Activated naive CD4-positive, alpha-beta T cell treated with anti-CD3 and anti-CD28 coated beads, Interleukin-2, amount 50 U/mL, for 72 hours (primary cell): ENCODE measurements at regions not wholly inside any gene's neighbourhood (a gene's known extent, or its start where the extent isn't known, plus 50 kb on each side); places are given as distances from the start of the nearest gene placed in this dataset.
"Not testable (repeated sequence)": the region's sequence is repeated elsewhere in the genome, so short reads cannot be mapped to it uniquely, and the experiment has no call there.

Experiments
- ATAC-seq, 2 donors: fragments of 150-1000 bp; cut with Tn5 transposase; 2 replicates each; pipeline ENCODE4 v1.10.0; 2021; ENCODE audit warnings: mild to moderate bottlenecking in 2 of 2, moderate library complexity in 2 of 2
- DNase-seq, 2 donors: peaks; one replicate each; pipeline ENCODE4 v3.0.0; 2021 to 2022; ENCODE audit warnings: low spot score in 2 of 2
- H3K27ac Mint-ChIP-seq, 2 donors: one replicate each; pipeline ENCODE4 v1.8.0; 2022; ENCODE audit warnings: mild to moderate bottlenecking in 2 of 2, mixed read lengths in 2 of 2
- H3K36me3 Mint-ChIP-seq, 2 donors: one replicate each; pipeline ENCODE4 v1.8.0; 2022; ENCODE audit warnings: mixed read lengths in 2 of 2
- H3K9me3 Mint-ChIP-seq, 2 donors: one replicate each; pipeline ENCODE4 v1.8.0; 2022; ENCODE audit warnings: mixed read lengths in 2 of 2

DNA sequence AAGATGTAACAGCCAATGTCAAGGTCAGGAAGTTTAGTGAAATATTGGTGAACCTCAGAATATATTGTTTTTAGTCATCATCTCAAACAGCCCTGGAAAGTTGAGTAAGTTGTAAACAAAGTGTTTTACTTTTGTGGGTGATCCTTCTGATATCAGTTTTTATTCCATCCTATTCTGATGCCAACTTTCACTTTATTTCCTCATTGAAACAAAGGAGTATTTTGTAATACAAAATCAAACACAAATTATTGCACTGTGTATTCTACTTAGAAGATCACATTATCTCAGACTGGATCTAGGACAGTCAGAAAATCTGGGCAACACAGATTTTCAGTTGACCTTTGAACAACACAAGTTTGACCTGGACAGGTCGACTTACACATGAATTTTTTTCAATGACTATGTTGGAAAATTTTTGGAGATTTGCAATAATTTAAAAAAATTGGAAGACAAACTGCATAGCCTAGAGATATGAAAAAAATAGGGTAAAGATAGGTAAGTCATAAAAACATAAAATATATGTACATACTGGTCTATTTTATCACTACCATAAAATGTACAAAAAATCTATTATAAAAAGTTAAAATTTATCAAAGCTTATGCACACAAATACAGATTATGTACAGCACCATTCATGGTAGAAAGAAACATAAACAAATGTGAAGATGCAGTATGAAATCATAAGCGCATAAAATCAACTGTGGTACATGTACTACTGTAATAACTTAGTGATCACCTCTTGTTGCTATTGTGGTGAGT, 709.1 kb upstream of the FAM241A start:
- no peaks in the 10 kb centered on the region for H3K36me3 Mint-ChIP-seq
- ATAC-seq (no peak), DNase-seq (no peak)
- no peak overlapping the region for H3K27ac Mint-ChIP-seq
- H3K9me3 Mint-ChIP-seq, result peaks cover 10 to 18% of the 10 kb centered on the region in 2 donors

DNA sequence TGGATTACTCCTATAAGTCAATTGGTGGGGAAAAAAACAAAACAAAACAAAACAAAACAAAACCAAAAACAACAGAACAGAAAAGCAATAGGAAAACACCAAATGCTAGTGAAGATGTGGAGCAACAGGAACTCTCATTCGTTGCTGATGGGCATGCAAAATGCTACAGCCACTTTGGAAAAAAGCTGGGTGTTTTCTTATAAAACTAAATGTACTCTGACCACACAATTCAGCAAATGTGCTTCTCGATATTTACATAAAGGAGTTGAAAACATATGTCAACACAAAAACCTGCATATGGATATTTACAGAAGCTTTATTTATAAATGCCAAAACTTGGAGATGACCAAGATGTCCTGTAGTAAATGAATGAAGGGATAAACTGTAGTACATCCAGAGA, 703.6 kb upstream of the FAM241A start:
- no peaks in the 10 kb centered on the region for H3K36me3 Mint-ChIP-seq
- no peak for DNase-seq
- no peak for ATAC-seq
- H3K9me3 Mint-ChIP-seq, result peaks cover 8 to 13% of the 10 kb centered on the region in 2 donors
- no peak overlapping the region for H3K27ac Mint-ChIP-seq

DNA sequence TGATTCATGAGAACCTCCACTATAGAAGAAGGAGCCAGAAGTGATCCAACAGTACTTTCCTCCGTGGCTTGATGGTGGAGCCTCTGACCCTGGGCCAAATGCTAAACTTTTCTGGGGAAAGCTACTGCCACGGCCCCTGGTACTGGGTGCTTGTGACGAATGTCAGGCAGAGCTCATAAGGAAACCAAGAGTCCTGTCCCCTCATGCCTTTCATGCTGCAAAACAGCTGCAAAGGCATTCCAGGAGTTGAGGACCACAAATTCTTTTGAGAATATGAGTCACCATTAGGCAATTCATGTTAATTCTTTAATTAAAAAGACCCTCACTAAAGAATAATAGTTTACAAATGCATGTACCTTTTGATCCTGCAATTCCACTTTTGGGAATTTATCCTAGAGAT, 700.4 kb upstream of the FAM241A start:
- H3K9me3 Mint-ChIP-seq, result peaks cover 6 to 19% of the 10 kb centered on the region in 2 donors
- H3K27ac Mint-ChIP-seq, DNase-seq, ATAC-seq, H3K36me3 Mint-ChIP-seq: not testable (repeated sequence)

DNA sequence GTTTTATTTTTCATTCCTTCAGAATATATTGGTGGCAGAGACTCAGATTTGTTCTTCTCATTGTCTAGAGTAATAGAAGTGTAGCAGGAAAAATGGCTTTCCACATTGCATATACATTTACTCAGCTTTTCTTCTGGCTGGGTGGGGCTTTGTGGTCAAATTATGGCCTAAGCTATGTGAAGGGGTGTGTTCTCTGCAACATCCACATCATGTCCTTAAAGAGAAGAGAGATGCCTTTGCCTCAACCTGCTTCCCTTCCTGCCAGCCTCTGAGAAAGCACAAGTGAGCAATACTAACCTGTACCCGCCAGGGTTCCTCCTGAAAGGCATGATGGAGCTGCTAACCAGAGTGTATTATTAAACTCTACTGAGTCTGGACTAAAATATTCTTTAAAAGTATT, 695.6 kb upstream of the FAM241A start:
- H3K36me3 Mint-ChIP-seq, result no peaks in the 10 kb centered on the region
- peaks cover 4 to 12% of the 10 kb centered on the region in 2 donors for H3K9me3 Mint-ChIP-seq
- DNase-seq, result no peak
- H3K27ac Mint-ChIP-seq, result no peak overlapping the region
- no peak for ATAC-seq

DNA sequence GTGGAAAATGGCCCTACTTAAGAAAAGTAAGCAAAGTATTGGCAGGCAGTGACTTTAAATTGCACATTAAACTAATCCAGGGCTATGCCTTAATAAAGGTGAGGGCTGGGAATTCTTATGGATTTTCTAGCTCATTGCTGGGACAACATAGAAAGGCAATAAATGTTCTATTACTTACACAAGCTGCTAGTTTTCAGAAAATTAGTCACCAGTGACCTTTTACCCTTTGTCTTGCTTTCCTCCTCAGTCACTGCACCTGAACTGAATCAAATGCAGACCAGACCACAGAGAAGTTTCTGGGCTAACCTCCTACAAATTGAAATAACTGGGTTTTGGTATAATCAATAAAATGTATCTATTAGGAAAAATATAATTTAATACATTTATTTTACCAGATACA, 694.4 kb upstream of the FAM241A start:
- ATAC-seq (no peak), DNase-seq (no peak)
- Mint-ChIP-seq H3K36me3 (no peaks in the 10 kb centered on the region), H3K27ac (no peak overlapping the region), H3K9me3 (peaks cover 4 to 12% of the 10 kb centered on the region in 2 donors)

DNA sequence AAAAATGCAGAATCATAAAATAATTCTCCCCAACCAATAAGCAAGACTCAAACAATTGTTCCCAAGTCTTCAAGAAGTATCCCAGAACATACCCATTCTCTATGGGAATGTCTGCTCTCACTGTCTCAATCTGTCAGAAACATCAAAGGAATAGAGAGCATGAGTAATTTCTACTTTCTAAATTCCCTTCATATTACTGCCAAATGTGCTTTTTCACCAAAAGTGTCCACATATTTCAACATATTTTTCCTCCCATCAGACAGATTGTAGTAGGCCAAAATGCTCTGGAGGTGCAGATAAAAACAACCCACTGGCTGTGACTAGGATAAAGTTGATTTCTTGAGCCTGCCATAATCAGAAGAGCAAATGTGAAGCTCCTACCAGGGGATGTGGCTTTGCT, 692.0 kb upstream of the FAM241A start:
- H3K9me3 Mint-ChIP-seq, result peaks cover 2 to 4% of the 10 kb centered on the region in 2 donors
- DNase-seq, result no peak
- no peaks in the 10 kb centered on the region for H3K36me3 Mint-ChIP-seq
- H3K27ac Mint-ChIP-seq, result no peak overlapping the region
- no peak for ATAC-seq

DNA sequence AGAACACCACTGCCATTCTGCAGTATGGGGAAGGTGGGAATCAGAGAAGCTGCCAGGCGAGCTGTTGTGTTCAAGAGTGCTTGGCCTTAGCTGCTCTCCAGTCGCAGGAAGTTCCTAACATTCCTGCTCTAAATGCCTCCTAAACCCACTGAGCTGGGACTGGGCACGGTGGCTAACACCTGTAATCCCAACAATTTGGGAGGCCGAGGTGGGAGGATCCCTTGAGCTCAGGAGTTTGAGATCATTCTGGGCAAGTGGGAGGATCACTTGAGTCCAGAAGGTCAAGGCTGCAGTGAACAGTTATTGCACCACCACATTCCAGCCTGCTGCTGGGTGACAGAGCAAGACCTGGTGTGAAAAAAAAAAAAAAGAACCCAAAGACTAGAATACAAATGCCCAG, 690.3 kb upstream of the FAM241A start:
- H3K36me3 Mint-ChIP-seq, result no peaks in the 10 kb centered on the region
- no peak overlapping the region for H3K27ac Mint-ChIP-seq
- DNase-seq (no peak), ATAC-seq (no peak)
- peaks cover 0 to 4% of the 10 kb centered on the region in 2 donors for H3K9me3 Mint-ChIP-seq

DNA sequence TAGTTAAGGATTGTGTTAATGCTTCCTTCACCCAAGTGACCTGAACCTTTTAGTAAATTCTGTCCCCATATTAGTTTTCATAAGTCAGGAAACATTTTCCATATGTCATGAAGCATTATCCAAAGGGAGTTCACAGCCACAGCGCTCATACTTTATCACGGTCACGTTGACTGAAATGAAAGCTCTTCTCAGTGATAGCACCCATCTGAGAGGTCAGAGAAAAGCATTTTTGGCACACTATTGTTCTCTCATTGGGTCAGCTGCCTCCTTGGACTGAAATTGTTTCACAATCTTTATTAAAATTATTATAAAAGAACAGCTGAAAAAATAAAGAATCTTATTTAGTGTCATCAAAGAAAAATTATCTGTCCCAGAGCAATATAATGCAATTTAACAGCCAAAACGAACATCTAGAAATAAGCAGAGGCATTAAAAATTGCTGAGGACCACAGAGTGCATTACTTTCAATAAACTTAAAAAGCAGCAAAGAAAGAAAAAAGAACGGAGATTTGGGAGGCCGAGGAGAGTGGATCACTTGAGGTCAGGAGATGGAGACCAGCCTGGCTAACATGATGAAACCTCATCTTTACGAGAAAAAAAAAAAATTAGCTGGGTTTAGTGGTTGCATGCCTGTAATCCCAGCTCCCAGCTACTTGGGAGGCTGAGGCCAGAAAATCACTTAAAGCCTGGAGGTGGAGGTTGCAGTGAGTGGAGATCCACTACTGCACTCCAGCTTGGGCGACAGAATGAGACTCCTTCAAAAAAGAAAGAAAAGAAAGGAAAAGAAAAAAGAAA, 680.8 kb upstream of the FAM241A start:
- Mint-ChIP-seq H3K36me3 (no peaks in the 10 kb centered on the region), H3K9me3 (peaks cover 3 to 8% of the 10 kb centered on the region in 2 donors), H3K27ac (peak overlapping the region in 1 of 2 donors; percentile 70)
- ATAC-seq (no peak), DNase-seq (no peak)

DNA sequence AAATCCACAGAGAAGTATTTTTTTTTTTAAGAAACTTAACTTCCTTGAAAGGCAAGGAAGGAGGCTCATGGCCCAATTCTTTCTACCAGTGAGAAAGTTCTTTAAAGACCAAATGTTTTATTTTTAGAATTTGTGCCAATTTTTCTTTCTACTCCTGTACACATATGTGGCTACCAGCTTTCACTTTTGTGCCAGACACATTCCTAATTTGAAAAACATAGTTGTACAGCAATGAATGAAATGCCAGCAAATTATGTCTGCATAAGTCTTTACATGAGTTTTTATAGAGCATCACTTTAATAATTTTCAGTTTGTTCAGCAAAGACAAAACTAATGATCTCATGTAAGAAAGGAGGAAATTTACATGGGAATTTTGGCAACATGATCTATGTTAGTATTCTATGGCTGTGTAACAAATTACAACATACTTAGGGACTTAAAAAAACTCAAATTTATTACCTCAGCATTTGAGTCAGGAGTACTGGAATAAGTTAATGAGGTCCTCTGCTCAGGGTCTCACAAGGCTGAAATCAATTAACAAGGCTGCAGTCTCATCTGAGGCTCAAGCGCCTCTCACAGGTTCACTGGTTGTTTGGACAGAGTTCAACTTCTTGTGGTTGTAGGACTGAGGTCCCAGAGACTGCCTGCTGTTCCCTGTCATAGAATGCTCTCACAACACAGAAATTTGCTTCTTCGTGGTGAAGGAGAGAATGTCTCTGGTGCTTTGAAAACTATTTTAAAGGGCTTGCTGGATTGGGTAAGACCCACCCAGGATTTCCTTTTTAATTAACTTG, 678.2 kb upstream of the FAM241A start:
- ATAC-seq, result no peak
- H3K36me3 Mint-ChIP-seq, result no peaks in the 10 kb centered on the region

DNA sequence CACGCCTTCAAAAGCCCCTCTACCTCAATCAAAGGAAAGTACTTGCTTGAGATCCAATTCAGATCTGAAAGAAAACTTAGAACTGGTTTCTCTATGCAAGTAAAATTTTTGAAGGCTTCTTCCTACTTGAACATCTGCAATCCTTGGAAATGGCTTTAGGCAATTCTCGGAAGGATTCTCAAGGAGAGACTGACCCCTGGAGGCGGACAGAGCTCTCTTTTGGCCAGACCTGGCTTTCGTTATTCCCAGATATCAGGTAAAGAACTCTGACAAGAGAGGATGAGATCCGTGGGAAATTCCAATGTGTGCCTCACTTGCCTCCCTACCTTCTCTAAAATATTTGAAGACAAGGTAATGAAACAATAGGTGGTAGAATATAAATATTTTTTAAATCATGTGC, 670.3 kb upstream of the FAM241A start:
- no peak overlapping the region for H3K27ac Mint-ChIP-seq
- ATAC-seq (no peak), DNase-seq (no peak)
- no peaks in the 10 kb centered on the region for H3K36me3 Mint-ChIP-seq
- H3K9me3 Mint-ChIP-seq, result no peaks in the 10 kb centered on the region

More for the DNA sequence above, 678.2 kb upstream of the FAM241A start:
- Mint-ChIP-seq H3K9me3 (peaks cover 3 to 7% of the 10 kb centered on the region in 2 donors), H3K27ac (no peak overlapping the region)
- DNase-seq, result no peak

DNA sequence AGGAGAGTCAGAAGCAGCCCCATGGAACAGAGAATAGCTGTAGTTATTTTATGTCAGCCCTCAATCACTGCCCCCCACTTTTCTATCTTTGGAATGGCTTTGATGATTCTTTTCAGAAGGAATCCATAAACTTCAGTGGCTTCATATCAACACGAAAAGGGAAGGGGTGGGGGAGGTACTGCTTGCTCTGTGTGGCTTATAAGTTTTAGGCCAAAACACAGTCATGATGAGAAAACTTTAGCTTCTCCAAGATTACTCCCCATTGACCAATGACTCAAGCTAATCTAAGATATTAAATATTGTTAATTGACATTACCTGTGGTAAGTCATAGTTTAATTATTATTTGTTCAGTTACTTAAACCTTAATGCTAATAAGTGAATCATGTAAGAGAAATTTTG, 669.6 kb upstream of the FAM241A start:
- DNase-seq, result no peak
- Mint-ChIP-seq H3K9me3 (peaks cover 4 to 6% of the 10 kb centered on the region in 2 donors), H3K27ac (no peak overlapping the region), H3K36me3 (no peaks in the 10 kb centered on the region)
- no peak for ATAC-seq

DNA sequence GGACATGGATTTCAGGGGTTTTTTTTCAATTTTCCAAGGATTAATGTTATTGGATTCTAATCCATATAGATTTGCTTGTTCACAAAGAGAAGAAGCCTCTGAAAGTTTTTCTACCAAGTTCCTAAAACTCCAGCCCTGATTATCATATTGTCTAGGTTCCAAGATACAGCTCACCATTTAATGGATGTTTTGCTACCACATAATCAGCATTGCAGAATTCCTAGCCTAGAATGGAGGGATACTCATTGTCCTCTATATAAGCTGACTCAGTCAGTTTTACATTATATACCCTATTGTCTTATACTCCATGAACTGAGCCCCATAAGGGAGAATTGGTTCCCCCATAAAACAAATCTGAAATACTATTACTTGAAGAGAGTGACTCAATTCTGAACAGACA, 664.7 kb upstream of the FAM241A start:
- peaks cover 9 to 15% of the 10 kb centered on the region in 2 donors for H3K9me3 Mint-ChIP-seq
- ATAC-seq (no peak), DNase-seq (no peak)
- H3K36me3 Mint-ChIP-seq, result peaks cover 0 to 9% of the 10 kb centered on the region in 2 donors
- no peak overlapping the region for H3K27ac Mint-ChIP-seq

DNA sequence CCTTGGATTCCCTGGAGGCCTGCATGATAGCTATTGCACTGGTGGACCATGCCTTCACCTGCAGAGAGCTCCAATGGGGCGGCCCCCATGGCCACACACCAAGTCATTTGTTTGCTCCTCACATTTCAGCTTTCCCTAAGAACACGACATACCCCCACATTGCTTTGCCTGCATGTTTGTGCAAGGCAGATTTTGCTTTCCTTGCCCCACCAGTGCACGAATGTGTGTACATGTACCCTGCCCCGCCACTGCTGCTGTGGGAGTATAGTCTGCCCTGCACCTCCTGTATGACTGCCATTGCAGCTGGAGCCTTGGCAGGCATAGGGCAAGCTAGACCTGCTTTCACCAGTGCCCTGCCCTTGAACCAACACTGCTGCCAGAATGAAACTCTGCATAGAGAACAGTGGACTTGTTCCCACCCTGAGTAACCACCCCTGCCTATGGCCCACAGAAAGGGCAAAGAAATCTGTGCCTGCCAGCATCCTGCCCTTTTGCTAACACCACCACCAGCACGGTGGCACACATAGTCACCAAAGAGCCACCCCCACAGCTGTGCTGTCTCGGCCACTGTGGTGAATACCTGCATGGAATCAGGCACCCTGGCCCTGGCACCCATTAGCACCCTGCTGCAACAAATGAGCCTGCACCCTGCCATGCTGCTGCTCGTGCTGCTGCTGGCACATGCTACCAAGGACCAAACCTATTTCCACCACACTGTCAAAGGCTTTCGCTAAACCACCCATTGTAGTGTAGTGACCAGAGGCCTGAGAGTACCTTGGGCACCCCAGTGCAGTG, 661.7 kb upstream of the FAM241A start:
- H3K27ac Mint-ChIP-seq, result no peak overlapping the region
- ATAC-seq (no peak), DNase-seq (no peak)
- peaks cover 18 to 29% of the 10 kb centered on the region in 2 donors for H3K9me3 Mint-ChIP-seq
- peaks cover 0 to 9% of the 10 kb centered on the region in 2 donors for H3K36me3 Mint-ChIP-seq

DNA sequence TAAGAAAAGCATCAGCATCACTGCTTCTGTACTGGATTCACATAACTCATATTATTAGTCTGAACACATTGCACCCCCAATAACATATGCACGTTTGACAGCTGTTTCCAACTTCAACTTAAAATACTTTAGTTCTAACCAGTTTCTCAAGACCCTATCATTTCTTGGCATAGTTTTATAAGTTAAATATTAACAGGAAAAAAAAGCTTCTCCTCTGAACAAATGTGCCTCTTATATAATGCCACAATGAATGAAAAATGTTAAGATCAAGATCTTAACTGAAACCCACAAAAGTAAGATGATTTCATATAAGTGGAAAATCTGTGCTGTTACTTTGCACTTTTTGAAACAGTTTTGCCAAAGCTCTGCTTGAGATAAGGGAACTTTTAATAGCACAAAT, 652.8 kb upstream of the FAM241A start:
- H3K9me3 Mint-ChIP-seq, result peaks cover 0 to 13% of the 10 kb centered on the region in 2 donors
- DNase-seq (no peak), ATAC-seq (no peak)
- H3K36me3 Mint-ChIP-seq, result no peaks in the 10 kb centered on the region
- H3K27ac Mint-ChIP-seq, result no peak overlapping the region

DNA sequence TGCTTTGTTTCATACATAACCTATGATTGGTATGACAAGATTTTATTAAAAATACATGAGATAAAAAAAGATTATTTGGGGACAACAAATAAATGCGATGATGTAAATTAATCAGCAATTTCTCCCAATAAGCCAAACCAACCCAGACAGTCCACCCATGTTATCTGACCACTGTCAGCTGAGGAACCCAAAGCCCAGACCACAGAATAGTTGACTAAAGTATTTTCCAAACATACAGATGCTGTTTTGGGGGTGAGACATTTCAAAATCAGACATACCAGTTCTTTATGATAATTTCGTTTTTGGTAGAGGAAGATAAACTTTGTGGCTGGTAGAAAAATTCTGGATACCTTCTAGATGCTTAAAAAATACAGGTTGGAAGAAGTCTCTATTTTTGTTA, 650.8 kb upstream of the FAM241A start:
- Mint-ChIP-seq H3K9me3 (peaks cover 0 to 5% of the 10 kb centered on the region in 2 donors), H3K36me3 (no peaks in the 10 kb centered on the region), H3K27ac (no peak overlapping the region)
- DNase-seq (no peak), ATAC-seq (no peak)

DNA sequence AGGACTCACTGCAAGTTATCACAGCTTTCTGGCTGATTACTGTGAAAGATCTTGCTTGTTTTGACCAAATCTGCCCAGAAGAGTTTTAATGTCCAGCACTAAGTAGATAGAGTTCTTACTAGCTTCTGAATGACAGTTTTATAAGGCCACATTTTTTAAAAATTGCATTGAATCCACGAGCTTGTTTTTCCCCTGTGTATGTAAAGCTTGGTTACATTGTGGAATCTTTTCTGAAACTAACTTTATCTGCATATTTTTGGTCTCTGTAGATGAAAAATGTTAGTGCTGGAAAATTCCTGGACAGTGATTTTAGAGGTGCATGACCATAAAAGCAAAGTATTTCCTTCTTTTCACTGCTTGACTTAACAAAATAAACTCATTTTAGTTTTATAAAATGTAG, 650.3 kb upstream of the FAM241A start:
- DNase-seq, result no peak
- no peak for ATAC-seq
- Mint-ChIP-seq H3K36me3 (no peaks in the 10 kb centered on the region), H3K27ac (no peak overlapping the region), H3K9me3 (peaks cover 0 to 5% of the 10 kb centered on the region in 2 donors)
